ENCODE measurements at regions not wholly inside any gene's neighbourhood (a gene's known extent, or its start where the extent isn't known, plus 50 kb on each side); places are given as distances from the start of the nearest gene placed in this dataset.
"Not testable (repeated sequence)": the region's sequence is repeated elsewhere in the genome, so short reads cannot be mapped to it uniquely, and the experiment has no call there.

- DNase-seq: no peak
Measured at GRCh38 chr1:73467731-73468130, 730.2 kb downstream of the LRRIQ3 start.

GRCh38 chr1:73463873-73464272 is 734.1 kb downstream of the LRRIQ3 start:
- DNase-seq: no peak

- no peak for DNase-seq
Measured at GRCh38 chr1:73452522-73452921, 745.5 kb downstream of the LRRIQ3 start.

GRCh38 chr1:73450668-73451067 is 747.3 kb downstream of the LRRIQ3 start:
- not testable (repeated sequence) for DNase-seq

- DNase-seq: no peak
Measured at GRCh38 chr1:73411479-73411878, 786.5 kb downstream of the LRRIQ3 start.

GRCh38 chr1:73401666-73402065 is 796.3 kb downstream of the LRRIQ3 start:
- DNase-seq: no peak

- no peak for DNase-seq
Measured at GRCh38 chr1:73382966-73383365, 815.0 kb downstream of the LRRIQ3 start.

- no peak for DNase-seq
Measured at GRCh38 chr1:73366734-73367413, 831.1 kb downstream of the LRRIQ3 start.

GRCh38 chr1:73359001-73359400 is 839.0 kb downstream of the LRRIQ3 start:
- DNase-seq: peak; percentile 0

GRCh38 chr1:73356485-73356884 is 841.5 kb downstream of the LRRIQ3 start:
- DNase-seq: no peak

GRCh38 chr1:73343947-73344346 is 854.0 kb downstream of the LRRIQ3 start:
- no peak for DNase-seq

GRCh38 chr1:73333847-73334503 is 864.0 kb downstream of the LRRIQ3 start:
- no peak for DNase-seq

- no peak for DNase-seq
Measured at GRCh38 chr1:73331726-73332125, 866.2 kb downstream of the LRRIQ3 start.

- DNase-seq: no peak
Measured at GRCh38 chr1:73327998-73328397, 870.0 kb downstream of the LRRIQ3 start.

GRCh38 chr1:73327180-73327793 is 870.7 kb downstream of the LRRIQ3 start:
- no peak for DNase-seq

- DNase-seq: no peak
Measured at GRCh38 chr1:73326663-73327062, 871.3 kb downstream of the LRRIQ3 start.

GRCh38 chr1:73310797-73311381 is 887.1 kb downstream of the LRRIQ3 start:
- DNase-seq: peak; percentile 2

- DNase-seq: no peak
Measured at GRCh38 chr1:73306899-73307555, 890.9 kb downstream of the LRRIQ3 start.

GRCh38 chr1:73273886-73274285 is 924.1 kb downstream of the LRRIQ3 start:
- no peak for DNase-seq

GRCh38 chr1:73245196-73245595 is 952.8 kb downstream of the LRRIQ3 start:
- DNase-seq: not testable (repeated sequence)

GRCh38 chr1:73218995-73219546 is 936.7 kb upstream of the NEGR1 start:
- no peak for DNase-seq

GRCh38 chr1:73205294-73205973 is 923.1 kb upstream of the NEGR1 start:
- DNase-seq: no peak

Data from fibroblast of skin of abdomen (primary cell).